HL-60 (cell line): ENCODE measurements at regions not wholly inside any gene's neighbourhood (a gene's known extent, or its start where the extent isn't known, plus 50 kb on each side); places are given as distances from the start of the nearest gene placed in this dataset.

ENCODE experiments used
- CTCF ChIP-seq: IDR thresholded peaks from one replicate; pipeline ENCODE4 v1.5.1; 2011; ENCODE audit warnings: low read length, control low read depth, inconsistent platforms; ENCODE audit not compliant: insufficient read depth
- REST ChIP-seq: IDR thresholded peaks from 2 replicates; pipeline ENCODE4 v1.6.1; 2012; ENCODE audit warnings: low read depth; ENCODE audit not compliant: insufficient replicate concordance

- TF ChIP-seq CTCF (no peak), REST (no peak)
These were observed 67.2 kb upstream of the TNFRSF21 start for GRCh38 chr6:47376930-47377329.
